PC-3 (cell line): ENCODE measurements at regions not wholly inside any gene's neighbourhood (a gene's known extent, or its start where the extent isn't known, plus 50 kb on each side); places are given as distances from the start of the nearest gene placed in this dataset.

Source experiments
- CTCF ChIP-seq: fragments of 300-600 bp; sonication (generic); conservative IDR thresholded peaks from 2 replicates; pipeline ENCODE4 v1.5.1; 2017; ENCODE audit warnings: antibody characterized with exemption, low read depth, mild to moderate bottlenecking, low read length
- EZH2phosphoT487 ChIP-seq: fragments of 300-600 bp; sonication (generic); IDR thresholded peaks from 2 replicates; pipeline ENCODE4 v1.6.1; 2018; ENCODE audit warnings: mild to moderate bottlenecking, antibody characterized with exemption, low read length, borderline replicate concordance

DNA sequence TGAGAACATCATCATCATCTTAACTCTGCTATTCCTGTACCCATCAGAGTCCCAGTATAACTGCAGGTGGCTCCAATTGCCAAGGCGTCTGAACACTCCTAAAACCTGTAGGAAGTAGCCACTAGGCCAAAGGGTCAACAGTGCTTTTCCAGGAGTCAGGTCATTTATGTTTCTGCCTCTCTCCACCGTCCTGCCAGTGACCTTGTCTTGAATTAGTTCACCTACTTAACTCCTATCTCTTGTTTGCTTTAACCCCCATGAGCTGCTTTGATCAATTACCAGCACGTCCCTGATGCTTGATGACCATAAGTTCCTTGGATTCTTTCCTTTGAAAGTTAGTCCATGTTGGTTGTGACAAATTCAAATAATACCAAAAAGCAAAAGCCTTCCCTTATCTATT, 169.8 kb upstream of the ANKRD28 start:
- no peak for TF ChIP-seq CTCF
- TF ChIP-seq EZH2phosphoT487, result no peak
